HL-60 (cell line): ENCODE measurements at regions not wholly inside any gene's neighbourhood (a gene's known extent, or its start where the extent isn't known, plus 50 kb on each side); places are given as distances from the start of the nearest gene placed in this dataset.

Experiments used
- DNase-seq, 2 experiments: peaks; one replicate each; pipeline ENCODE4 v3.0.0-alpha.2; 2010 to 2020; ENCODE audit warnings: low read depth in 1 of 2, low spot score in 1 of 2
- H3K27ac ChIP-seq: fragments of 250-450 bp; sonication (Bioruptor Pico); replicated peaks from 2 replicates; pipeline ENCODE4 v1.5.1; 2020; ENCODE audit warnings: mild to moderate bottlenecking, moderate library complexity
- H3K27me3 ChIP-seq: fragments of 250-450 bp; sonication (Bioruptor Pico); 2 replicates; pipeline ENCODE4 v1.5.1; 2021; ENCODE audit warnings: mild to moderate bottlenecking, moderate library complexity; ENCODE audit not compliant: insufficient read depth, poor library complexity, severe bottlenecking
- H3K4me3 ChIP-seq: replicated peaks from 2 replicates; pipeline ENCODE4 v1.5.1; 2011; ENCODE audit warnings: mild to moderate bottlenecking, control low read depth, low read length; ENCODE audit not compliant: insufficient read depth
- CTCF ChIP-seq: IDR thresholded peaks from one replicate; pipeline ENCODE4 v1.5.1; 2011; ENCODE audit warnings: low read length, control low read depth, inconsistent platforms; ENCODE audit not compliant: insufficient read depth
- GABPA ChIP-seq: IDR thresholded peaks from 2 replicates; pipeline ENCODE4 v1.6.1; 2012; ENCODE audit warnings: low read depth
- POLR2AphosphoS5 ChIP-seq: IDR thresholded peaks from 2 replicates; pipeline ENCODE4 v1.6.1; 2012; ENCODE audit warnings: low read depth
- REST ChIP-seq: IDR thresholded peaks from 2 replicates; pipeline ENCODE4 v1.6.1; 2012; ENCODE audit warnings: low read depth; ENCODE audit not compliant: insufficient replicate concordance
- SPI1 ChIP-seq: IDR thresholded peaks from 2 replicates; pipeline ENCODE4 v1.6.1; 2012; ENCODE audit warnings: low read depth, mild to moderate bottlenecking, borderline replicate concordance

- no peak for DNase-seq
- Histone ChIP-seq H3K27me3 (no peaks in the 10 kb centered on the region), H3K4me3 (no peak overlapping the region), H3K27ac (no peak overlapping the region)
- no peak for TF ChIP-seq CTCF
- no peak for TF ChIP-seq GABPA
- TF ChIP-seq POLR2AphosphoS5, result no peak
Measured at GRCh38 chr3:14301558-14301957, 100.8 kb upstream of the SLC6A6 start.

- DNase-seq, result no peak
- Histone ChIP-seq H3K27me3 (no peaks in the 10 kb centered on the region), H3K27ac (no peak overlapping the region), H3K4me3 (no peak overlapping the region)
- no peak for TF ChIP-seq SPI1
- no peak for TF ChIP-seq POLR2AphosphoS5
- TF ChIP-seq CTCF, result no peak
- TF ChIP-seq GABPA, result no peak
- TF ChIP-seq REST, result no peak
Measured at GRCh38 chr3:14303336-14304100, 98.9 kb upstream of the SLC6A6 start.

GRCh38 chr3:14304101-14305045, 98.0 kb upstream of the SLC6A6 start:
- Histone ChIP-seq H3K27ac (no peak overlapping the region), H3K27me3 (no peaks in the 10 kb centered on the region), H3K4me3 (no peak overlapping the region)
- TF ChIP-seq SPI1 (no peak), POLR2AphosphoS5 (no peak), REST (no peak), CTCF (no peak), GABPA (no peak)
- DNase-seq, result no peak
